ENCODE measurements at regions not wholly inside any gene's neighbourhood (a gene's known extent, or its start where the extent isn't known, plus 50 kb on each side); places are given as distances from the start of the nearest gene placed in this dataset.
A peak's percentile ranks its signal among the peaks of the same experiment; 100 is the strongest.
"Not testable (repeated sequence)": the region's sequence is repeated elsewhere in the genome, so short reads cannot be mapped to it uniquely, and the experiment has no call there.

- DNase-seq (ENCODE audit: low read depth), result no peak
Measured at GRCh38 chr5:173495225-173495904, 121.1 kb downstream of the BOD1 start.

- no peak for DNase-seq (ENCODE audit: low read depth)
Measured at GRCh38 chr5:173494446-173494845, 122.0 kb downstream of the BOD1 start.

GRCh38 chr5:173493846-173494245 is 122.6 kb downstream of the BOD1 start:
- no peak for DNase-seq (ENCODE audit: low read depth)

- no peak for DNase-seq (ENCODE audit: low read depth)
Measured at GRCh38 chr5:173493040-173493439, 123.4 kb downstream of the BOD1 start.

DNA sequence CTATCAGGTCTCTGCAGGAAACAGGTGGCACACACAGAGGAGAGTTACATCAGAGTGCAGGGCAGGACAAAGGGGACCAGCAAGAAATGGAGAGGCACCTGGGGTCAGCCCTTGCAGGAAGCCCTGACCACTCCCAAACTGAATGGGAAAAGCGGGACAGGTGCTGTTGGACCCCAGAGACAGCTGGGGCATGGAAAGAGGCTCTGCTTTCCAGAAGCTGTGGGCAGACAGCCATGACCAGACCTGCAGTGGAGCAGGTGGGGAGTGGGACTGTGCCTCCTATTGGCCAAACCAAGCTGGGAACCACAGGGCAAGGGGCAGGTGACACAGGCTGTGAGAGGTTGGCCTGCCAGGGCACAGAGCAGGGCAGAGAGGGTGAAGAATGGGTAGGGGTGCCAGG is 125.8 kb downstream of the BOD1 start:
- DNase-seq (ENCODE audit: low read depth), result no peak

DNA sequence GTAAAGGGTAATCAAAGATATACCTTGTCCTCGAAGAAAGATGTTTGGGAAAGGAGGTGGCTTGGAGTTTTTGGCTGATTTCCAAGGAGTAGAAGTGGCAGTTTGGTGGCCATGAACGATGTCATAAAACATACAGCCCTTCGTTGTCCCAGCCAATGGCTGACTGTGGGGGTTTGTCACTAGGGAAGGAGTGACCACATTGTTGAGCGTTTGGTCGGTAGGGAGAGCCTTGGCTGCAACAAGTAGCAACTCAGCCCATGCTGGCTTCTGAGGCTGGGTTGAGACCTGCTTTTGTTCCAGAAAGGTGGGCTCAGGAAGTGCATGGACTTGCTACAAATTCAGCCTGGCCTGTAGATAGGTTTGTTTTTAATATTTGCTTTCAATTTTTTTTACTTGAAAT is 128.3 kb downstream of the BOD1 start:
- no peak for DNase-seq (ENCODE audit: low read depth)

DNA sequence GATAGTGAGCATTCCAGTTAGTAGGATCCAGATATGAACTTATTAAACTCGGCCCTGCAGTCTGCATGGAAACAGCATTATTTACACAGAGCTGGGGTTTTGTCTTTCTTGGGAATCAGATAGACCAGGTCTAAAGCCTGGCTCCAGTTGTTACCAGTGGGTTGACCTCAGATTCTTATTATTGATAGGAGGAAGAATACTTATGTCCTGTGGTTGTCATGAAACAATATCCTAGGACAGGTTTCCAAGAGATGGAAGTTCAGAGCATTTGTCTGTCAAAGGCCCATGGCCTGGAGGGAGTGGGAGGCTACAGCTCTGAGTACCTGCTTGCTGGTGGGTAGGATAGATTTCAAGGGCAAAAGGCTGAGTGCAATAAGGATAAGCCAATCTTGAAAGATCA is 129.2 kb downstream of the BOD1 start:
- DNase-seq (ENCODE audit: low read depth), result no peak

DNA sequence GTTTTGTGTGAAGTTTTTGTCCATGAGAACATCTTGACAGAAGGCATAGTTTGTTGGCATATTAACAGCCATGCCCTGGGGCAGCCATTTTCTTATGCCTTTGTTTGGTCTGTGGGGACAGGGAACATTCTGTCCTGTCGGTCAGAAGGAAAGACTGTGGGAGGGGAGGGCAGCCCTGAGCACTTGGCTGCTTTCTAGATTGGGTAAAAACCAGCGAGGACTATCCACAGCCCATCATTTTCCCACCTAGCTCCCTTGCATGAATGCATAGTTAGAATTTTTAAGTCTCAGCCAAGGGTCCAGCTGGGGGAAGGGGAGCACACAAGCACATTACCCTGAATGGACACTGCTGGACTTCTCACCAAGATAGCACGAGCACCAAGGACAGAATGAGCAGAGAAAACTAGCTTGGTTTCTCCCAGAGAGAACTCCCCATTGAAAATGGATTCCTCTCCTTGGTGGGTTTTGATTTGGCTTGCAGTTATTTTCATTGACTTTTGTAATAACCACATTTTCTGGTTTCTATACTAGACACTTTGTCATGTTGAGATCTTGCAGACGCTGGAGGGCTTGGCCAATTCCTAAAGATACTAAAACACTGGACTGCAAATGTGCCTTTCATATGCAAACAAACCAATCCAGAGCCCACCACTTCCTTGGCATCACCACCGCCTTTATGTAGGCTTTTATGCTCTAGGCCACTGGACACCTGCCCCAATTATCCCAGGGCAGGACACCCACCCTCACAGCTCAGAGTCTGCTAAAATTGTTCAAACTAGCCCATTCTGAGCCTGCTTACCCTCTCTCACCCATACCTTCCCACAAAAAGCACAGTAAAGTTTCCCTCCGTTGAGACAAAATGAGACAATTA is 129.9 kb downstream of the BOD1 start:
- DNase-seq (ENCODE audit: low read depth), result no peak

- DNase-seq (ENCODE audit: low read depth), result no peak
Measured at GRCh38 chr5:173484569-173484968, 131.9 kb downstream of the BOD1 start.

- DNase-seq (ENCODE audit: low read depth), result not testable (repeated sequence)
Measured at GRCh38 chr5:173483599-173483998, 132.9 kb downstream of the BOD1 start.

- DNase-seq (ENCODE audit: low read depth), result no peak
Measured at GRCh38 chr5:173483160-173483559, 133.3 kb downstream of the BOD1 start.

- DNase-seq (ENCODE audit: low read depth), result no peak
Measured at GRCh38 chr5:173481821-173482220, 134.6 kb downstream of the BOD1 start.

- no peak for DNase-seq (ENCODE audit: low read depth)
Measured at GRCh38 chr5:173480896-173481295, 135.6 kb downstream of the BOD1 start.

DNA sequence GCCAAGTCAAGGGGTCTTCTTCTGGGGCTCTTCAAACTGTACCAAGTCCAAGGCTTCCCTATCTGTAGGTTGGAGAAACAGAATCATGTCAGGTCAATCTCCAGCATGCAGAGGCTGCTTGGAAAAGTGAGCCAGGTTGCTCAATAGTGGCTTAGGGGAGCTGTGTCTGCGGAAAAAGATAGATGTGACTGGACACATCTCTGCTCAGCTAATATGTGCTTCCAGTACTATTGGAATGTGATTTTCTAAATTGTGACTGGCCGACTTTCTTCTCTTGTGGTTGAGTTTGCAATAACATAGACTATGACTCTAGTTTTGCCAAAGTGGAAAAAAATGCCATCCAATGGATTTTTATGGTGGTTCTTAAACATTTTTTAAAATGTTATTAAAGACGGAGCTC is 136.7 kb downstream of the BOD1 start:
- DNase-seq (ENCODE audit: low read depth), result no peak

GRCh38 chr5:173477345-173478040 is 139.0 kb downstream of the BOD1 start:
- DNase-seq (ENCODE audit: low read depth), result no peak

- no peak for DNase-seq (ENCODE audit: low read depth)
Measured at GRCh38 chr5:173475780-173476179, 140.7 kb downstream of the BOD1 start.

- DNase-seq (ENCODE audit: low read depth), result no peak
Measured at GRCh38 chr5:173474881-173475287, 141.6 kb downstream of the BOD1 start.

DNA sequence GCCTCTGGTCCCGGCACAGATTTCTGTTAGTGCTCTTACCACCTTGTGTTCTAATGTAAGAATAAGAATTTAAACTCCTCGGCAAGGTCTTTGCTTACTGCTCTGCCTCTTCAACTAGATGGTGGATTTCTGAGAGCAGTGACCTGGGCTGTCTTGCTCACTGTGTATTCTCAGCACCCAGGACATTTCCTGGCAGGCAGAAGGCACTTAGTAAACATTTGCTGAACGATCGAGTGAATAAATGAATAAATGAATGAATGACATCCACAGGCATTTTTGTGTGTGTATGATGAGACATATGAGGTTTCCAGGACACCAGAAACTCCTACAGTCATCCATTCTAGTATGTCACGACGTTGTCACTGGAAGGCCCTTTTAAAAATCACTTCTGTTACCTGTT is 143.2 kb downstream of the BOD1 start:
- DNase-seq (ENCODE audit: low read depth), result no peak

- no peak for DNase-seq (ENCODE audit: low read depth)
Measured at GRCh38 chr5:173472784-173473278, 143.6 kb downstream of the BOD1 start.

DNA sequence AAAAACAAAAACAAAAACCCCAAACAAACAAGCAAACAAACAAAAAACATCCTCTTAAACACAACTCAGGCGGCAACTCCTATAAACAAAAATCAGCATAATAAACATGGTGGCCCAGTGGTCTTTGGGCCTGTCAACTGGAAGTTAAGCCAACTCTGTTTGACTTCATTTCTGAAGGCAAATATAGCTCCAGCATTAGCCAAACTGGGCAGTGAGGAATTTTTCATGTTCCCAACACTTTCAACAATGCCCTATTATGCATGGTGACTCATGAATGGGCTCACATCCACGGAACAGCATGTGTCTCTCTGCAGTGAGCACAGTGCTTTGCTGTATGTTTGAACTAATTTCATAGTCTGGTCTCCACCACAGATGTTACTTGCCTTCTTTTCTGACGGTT is 143.9 kb upstream of the STC2 start:
- peak; percentile 93 for DNase-seq (ENCODE audit: low read depth)

DNA sequence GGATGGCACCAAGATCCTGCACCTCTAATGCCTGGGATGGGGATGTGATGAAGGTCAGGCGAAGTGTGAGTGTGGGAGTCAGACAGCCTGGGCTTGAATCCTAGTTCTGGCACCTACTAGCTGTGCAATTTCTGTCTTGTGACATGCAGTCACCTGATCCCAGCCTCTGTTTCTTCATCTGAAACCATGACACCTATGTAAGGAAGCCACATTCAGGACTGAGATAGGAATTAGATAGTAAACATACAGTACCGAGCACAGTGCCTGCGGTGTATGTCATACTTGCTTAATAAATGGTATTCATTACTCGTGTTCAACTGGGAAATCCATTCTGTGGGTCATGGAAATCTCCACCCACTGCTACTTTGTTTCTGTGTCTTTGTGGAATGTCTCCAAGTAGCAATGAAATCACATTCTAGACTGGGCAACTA is 140.6 kb upstream of the STC2 start:
- no peak for DNase-seq (ENCODE audit: low read depth)

GRCh38 chr5:173466227-173466626 is 138.0 kb upstream of the STC2 start:
- DNase-seq (ENCODE audit: low read depth), result no peak

GRCh38 chr5:173464813-173465212 is 136.6 kb upstream of the STC2 start:
- no peak for DNase-seq (ENCODE audit: low read depth)

Data from non-pigmented ciliary epithelial cell (primary cell).